ENCODE measurements at regions not wholly inside any gene's neighbourhood (a gene's known extent, or its start where the extent isn't known, plus 50 kb on each side); places are given as distances from the start of the nearest gene placed in this dataset.

DNA sequence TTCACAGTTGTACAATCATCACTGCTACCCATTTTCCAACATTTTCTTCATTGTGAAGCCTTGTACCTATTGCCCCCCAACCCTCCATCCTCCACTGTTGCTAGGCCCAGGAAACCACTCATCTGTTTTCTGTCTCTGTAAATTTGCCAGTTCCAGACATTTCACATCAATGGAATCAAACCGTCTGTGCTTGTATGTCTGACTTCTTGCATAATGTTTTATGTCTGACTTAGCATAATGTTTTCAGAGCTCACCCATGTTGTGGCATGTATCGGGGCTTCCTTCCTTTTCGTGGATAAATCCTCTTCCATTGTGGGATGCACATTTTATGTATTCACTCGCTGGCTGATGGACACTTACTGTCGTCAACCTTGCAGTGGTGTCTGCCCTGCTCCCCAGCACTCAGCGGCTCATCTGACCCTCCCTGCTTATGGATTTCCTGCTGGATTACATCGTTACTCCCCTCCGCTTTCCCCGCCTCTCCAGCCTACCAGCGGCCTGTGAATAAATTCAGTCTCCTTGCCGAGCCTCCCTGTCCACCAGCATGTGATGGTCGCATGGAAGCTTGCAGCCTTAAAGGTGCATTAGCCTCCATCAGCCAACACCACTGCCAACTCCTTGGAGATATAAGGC is 727.6 kb upstream of the TMEM132C start:
- no peak for DNase-seq (ENCODE audit: extremely low spot score)
- H3K4me3 ChIP-seq, result no peak overlapping the region
- no peak overlapping the region for H3K27ac ChIP-seq (replicated peaks in 1 of 4)
- H3K36me3 ChIP-seq, result no peaks in the 10 kb centered on the region
- H3K9me3 ChIP-seq, result peaks cover 0 to 3% (median 0%) of the 10 kb centered on the region in 4 donors
- 61% methylated on average over 12 of the region's 12 CpGs for WGBS
- no peaks in the 10 kb centered on the region for H3K27me3 ChIP-seq
- no peak for TF ChIP-seq POLR2AphosphoS5 (IDR thresholded peaks at IDR 0.05)
- TF ChIP-seq EP300 (IDR thresholded peaks at IDR 0.05), result no peak
- TF ChIP-seq, protein P1, sequence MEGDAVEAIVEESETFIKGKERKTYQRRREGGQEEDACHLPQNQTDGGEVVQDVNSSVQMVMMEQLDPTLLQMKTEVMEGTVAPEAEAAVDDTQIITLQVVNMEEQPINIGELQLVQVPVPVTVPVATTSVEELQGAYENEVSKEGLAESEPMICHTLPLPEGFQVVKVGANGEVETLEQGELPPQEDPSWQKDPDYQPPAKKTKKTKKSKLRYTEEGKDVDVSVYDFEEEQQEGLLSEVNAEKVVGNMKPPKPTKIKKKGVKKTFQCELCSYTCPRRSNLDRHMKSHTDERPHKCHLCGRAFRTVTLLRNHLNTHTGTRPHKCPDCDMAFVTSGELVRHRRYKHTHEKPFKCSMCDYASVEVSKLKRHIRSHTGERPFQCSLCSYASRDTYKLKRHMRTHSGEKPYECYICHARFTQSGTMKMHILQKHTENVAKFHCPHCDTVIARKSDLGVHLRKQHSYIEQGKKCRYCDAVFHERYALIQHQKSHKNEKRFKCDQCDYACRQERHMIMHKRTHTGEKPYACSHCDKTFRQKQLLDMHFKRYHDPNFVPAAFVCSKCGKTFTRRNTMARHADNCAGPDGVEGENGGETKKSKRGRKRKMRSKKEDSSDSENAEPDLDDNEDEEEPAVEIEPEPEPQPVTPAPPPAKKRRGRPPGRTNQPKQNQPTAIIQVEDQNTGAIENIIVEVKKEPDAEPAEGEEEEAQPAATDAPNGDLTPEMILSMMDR (IDR thresholded peaks at IDR 0.05), result no peak
- no peak for TF ChIP-seq POLR2A (IDR thresholded peaks at IDR 0.05; ENCODE audit: low read depth)
- no peaks in the 10 kb centered on the region for H3K4me1 ChIP-seq
- intact Hi-C loops (cut with DNase I), result no loop called here

DNA sequence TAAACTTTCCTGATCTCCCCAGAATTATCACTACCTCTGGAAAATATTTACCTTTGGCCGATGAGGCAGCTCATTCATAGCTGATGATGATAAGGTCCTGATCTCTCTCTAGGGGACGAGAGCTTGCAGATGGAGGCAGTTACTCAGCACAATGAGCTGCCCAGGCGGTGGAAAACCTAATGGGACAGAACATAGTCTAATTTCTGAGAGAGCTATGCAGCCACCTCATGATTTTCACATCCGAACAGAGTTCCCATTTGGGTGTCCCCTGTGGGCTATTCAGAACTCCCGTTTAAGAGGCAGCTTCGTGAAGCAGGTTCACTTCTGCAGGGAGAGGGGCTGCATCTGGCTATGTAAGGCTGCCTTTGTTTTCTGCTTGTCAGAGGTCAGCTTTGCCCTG is 724.6 kb upstream of the TMEM132C start:
- H3K27ac ChIP-seq (replicated peaks in 1 of 4), result no peak overlapping the region
- TF ChIP-seq POLR2AphosphoS5 (IDR thresholded peaks at IDR 0.05) (no peak), POLR2A (IDR thresholded peaks at IDR 0.05; ENCODE audit: low read depth) (no peak), EP300 (IDR thresholded peaks at IDR 0.05) (no peak)
- TF ChIP-seq, protein P1 (IDR thresholded peaks at IDR 0.05), result no peak
- H3K9me3 ChIP-seq, result peaks cover 0 to 3% (median 0%) of the 10 kb centered on the region in 4 donors
- no peaks in the 10 kb centered on the region for H3K27me3 ChIP-seq
- no peak for DNase-seq (ENCODE audit: extremely low spot score)
- no peaks in the 10 kb centered on the region for H3K4me1 ChIP-seq
- 73% methylated on average over 6 of the region's 6 CpGs for WGBS
- no peak overlapping the region for H3K4me3 ChIP-seq
- H3K36me3 ChIP-seq, result no peaks in the 10 kb centered on the region
- intact Hi-C loops (cut with DNase I), result no loop called here

DNA sequence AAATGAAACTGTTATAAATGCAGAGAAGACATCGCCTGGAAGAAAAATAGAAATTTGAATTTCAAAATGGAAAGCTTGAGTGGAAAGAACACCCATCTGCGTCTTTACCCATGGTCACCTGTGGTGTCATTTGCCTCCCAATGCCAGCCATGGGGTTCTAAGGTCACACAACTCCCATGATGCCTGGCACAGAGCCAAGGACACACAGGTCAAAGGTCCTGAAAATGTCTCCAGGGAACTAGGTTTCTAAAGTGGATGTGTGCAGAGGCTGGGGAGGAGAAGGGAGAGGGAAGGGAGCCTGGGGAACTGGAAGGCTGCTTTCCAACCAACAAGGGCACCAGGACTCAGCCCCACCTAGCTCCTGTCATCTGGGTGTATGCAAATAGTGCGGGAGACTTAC is 724.0 kb upstream of the TMEM132C start:
- intact Hi-C loops (cut with DNase I), result no loop called here
- H3K36me3 ChIP-seq, result no peaks in the 10 kb centered on the region
- no peak overlapping the region for H3K4me3 ChIP-seq
- H3K27me3 ChIP-seq, result no peaks in the 10 kb centered on the region
- no peak for TF ChIP-seq EP300 (IDR thresholded peaks at IDR 0.05)
- H3K9me3 ChIP-seq, result peaks cover 0 to 3% (median 0%) of the 10 kb centered on the region in 4 donors
- 88% methylated on average over 3 of the region's 3 CpGs for WGBS
- no peak overlapping the region for H3K27ac ChIP-seq (replicated peaks in 1 of 4)
- H3K4me1 ChIP-seq, result no peaks in the 10 kb centered on the region
- no peak for DNase-seq (ENCODE audit: extremely low spot score)

DNA sequence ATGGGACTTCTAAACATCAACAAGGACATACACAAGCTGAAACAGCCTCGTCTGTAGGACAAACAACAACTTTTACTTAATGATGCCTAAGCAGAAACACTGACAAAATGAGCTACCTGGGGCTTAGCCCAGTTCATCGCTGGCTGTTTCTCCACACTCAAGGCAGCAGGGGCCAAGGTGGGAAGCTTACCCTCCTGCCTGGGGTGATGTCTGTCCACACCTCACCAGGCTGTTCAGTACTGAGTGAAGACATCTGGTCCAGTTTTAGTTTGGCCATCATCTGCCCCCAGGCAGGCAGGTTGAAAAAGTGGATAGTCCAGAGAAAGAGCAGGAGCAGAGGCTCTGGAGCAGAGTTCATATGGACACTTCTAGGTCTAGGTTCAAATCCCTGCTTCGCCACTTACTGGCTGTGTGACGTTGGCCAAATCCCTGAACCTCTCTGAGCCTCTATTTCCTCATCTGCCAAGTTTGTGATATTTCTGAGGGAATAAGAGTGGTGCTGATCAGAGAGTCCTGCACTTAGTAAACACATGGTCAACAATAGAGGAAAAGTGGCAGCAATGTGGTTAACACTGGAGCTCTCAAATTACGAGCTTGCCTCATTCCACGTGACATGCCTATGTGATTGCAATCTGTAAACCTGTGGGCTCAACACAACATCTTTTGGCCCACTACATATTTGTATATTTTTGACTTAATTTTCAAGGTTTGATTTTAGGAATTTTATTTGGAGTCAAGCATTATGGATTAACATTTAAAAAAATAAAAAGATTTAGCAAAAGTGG is 720.1 kb upstream of the TMEM132C start:
- Histone ChIP-seq H3K4me1 (no peaks in the 10 kb centered on the region), H3K4me3 (no peak overlapping the region), H3K9me3 (no peaks in the 10 kb centered on the region), H3K27ac (replicated peaks in 1 of 4) (no peak overlapping the region), H3K36me3 (no peaks in the 10 kb centered on the region), H3K27me3 (no peaks in the 10 kb centered on the region)
- no peak for DNase-seq (ENCODE audit: extremely low spot score)
- TF ChIP-seq EP300 (IDR thresholded peaks at IDR 0.05) (no peak), POLR2AphosphoS5 (IDR thresholded peaks at IDR 0.05) (no peak), POLR2A (IDR thresholded peaks at IDR 0.05; ENCODE audit: low read depth) (no peak)
- TF ChIP-seq, protein P1 (IDR thresholded peaks at IDR 0.05), result no peak
- intact Hi-C loops (cut with DNase I), result no loop called here
- WGBS, result 74% methylated on average over 6 of the region's 6 CpGs

DNA sequence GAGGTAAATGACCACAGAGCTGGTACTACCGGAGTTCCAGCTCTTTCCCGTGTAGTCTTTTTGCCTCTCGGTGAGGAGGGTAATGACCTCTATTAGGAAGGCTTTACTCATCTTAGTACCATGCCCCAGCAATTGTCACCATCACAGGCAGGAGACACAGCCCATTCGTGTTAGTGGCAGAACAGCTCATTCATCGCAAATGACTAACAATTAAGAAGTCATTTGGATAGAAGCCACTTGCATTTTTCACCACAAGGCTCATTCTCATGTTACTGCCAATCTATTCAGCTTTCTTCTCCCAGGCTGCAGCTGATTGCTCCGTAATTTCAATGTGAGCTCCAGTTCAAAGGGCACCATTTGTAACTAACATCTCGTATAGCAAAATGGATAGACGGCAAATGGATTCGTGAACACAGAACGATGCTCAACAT is 718.8 kb upstream of the TMEM132C start:
- H3K27ac ChIP-seq (replicated peaks in 1 of 4), result no peak overlapping the region
- H3K4me1 ChIP-seq, result no peaks in the 10 kb centered on the region
- peaks cover 0 to 5% (median 2%) of the 10 kb centered on the region in 4 donors for H3K9me3 ChIP-seq
- DNase-seq (ENCODE audit: extremely low spot score), result no peak
- no peaks in the 10 kb centered on the region for H3K36me3 ChIP-seq
- H3K4me3 ChIP-seq, result no peak overlapping the region
- H3K27me3 ChIP-seq, result no peaks in the 10 kb centered on the region
- intact Hi-C loops (cut with DNase I), result no loop called here
- 56% methylated on average over 10 of the region's 10 CpGs for WGBS
- TF ChIP-seq, protein P1 (IDR thresholded peaks at IDR 0.05), result no peak
- TF ChIP-seq POLR2AphosphoS5 (IDR thresholded peaks at IDR 0.05) (no peak), POLR2A (IDR thresholded peaks at IDR 0.05; ENCODE audit: low read depth) (no peak), EP300 (IDR thresholded peaks at IDR 0.05) (no peak)
